ENCODE measurements at regions not wholly inside any gene's neighbourhood (a gene's known extent, or its start where the extent isn't known, plus 50 kb on each side); places are given as distances from the start of the nearest gene placed in this dataset.

DNA sequence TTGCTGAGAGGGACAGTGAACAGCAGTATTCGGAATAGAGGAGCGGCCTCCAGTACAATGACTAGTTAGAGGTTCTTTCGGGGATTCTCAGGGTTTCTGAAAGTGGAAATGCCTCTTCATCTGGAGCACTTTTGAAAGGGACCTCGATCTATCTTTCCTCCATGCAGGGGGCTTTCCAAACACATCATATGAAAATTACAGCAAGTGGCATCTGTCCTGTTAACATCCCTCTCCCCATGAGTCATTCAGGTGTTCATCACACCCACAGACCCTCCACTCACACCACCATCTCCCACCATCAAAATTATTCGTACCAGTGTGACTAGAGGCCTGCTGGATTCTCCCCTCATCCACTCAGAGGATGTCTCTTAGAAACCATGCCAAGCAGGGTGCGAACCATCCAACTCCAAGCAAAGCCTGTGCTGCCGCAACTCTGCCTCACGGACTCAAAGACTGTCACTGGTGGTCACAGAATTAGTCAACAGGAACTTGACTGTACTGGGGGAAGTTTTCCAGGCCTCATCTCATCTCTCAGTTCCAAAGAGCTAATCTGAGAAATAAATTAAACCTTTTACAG is 211.1 kb downstream of the MRPL39 start:
- no peaks in the 10 kb centered on the region for H4K20me1 ChIP-seq (ENCODE audit: control insufficient read depth, extremely low read depth, insufficient read depth, low read length)
- H3K27ac ChIP-seq (ENCODE audit: control insufficient read depth, insufficient read depth, low read length) = no peak overlapping the region
- no peak overlapping the region for H3K4me2 ChIP-seq (ENCODE audit: control insufficient read depth, extremely low read depth, insufficient read depth, low read depth, low read length)
- TF ChIP-seq, protein P1, sequence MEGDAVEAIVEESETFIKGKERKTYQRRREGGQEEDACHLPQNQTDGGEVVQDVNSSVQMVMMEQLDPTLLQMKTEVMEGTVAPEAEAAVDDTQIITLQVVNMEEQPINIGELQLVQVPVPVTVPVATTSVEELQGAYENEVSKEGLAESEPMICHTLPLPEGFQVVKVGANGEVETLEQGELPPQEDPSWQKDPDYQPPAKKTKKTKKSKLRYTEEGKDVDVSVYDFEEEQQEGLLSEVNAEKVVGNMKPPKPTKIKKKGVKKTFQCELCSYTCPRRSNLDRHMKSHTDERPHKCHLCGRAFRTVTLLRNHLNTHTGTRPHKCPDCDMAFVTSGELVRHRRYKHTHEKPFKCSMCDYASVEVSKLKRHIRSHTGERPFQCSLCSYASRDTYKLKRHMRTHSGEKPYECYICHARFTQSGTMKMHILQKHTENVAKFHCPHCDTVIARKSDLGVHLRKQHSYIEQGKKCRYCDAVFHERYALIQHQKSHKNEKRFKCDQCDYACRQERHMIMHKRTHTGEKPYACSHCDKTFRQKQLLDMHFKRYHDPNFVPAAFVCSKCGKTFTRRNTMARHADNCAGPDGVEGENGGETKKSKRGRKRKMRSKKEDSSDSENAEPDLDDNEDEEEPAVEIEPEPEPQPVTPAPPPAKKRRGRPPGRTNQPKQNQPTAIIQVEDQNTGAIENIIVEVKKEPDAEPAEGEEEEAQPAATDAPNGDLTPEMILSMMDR (optimal IDR thresholded peaks at IDR 0.05 in 1 of 3, IDR thresholded peaks at IDR 0.05 in 1 of 3, conservative IDR thresholded peaks at IDR 0.05 in 1 of 3; ENCODE audit: extremely low read depth in 1 of 3, insufficient read depth in 2 of 3, low read length in 3 of 3) = no peak
- no peak for TF ChIP-seq EZH2 (IDR thresholded peaks at IDR 0.05; ENCODE audit: low read length)
- no peak overlapping the region for H3K9ac ChIP-seq (ENCODE audit: control insufficient read depth, extremely low read depth, insufficient read depth, low read length)
- no peak overlapping the region for H2AFZ ChIP-seq (ENCODE audit: control insufficient read depth, low read length)
- no peaks in the 10 kb centered on the region for H3K9me3 ChIP-seq (ENCODE audit: control insufficient read depth, low read depth, low read length)
- dilution Hi-C loops (cut with MboI; ENCODE audit: extremely low pct_ligation_motif_present, low sequenced_read_pairs) = no loop called here
- no peaks in the 10 kb centered on the region for H3K27me3 ChIP-seq (ENCODE audit: control insufficient read depth, extremely low read depth, insufficient read depth, low read length)
- DNase-seq (ENCODE audit: low read depth, low spot score) (no peak), FAIRE-seq (no peak)
- no peak overlapping the region for H3K4me3 ChIP-seq (ENCODE audit: control insufficient read depth in 2 of 3, extremely low read depth in 1 of 3, insufficient read depth in 2 of 3, low read depth in 1 of 3, low read length in 3 of 3)
- H3K79me2 ChIP-seq (ENCODE audit: control insufficient read depth, insufficient read depth, low read length) = no peaks in the 10 kb centered on the region
- H3K4me1 ChIP-seq (ENCODE audit: control insufficient read depth, extremely low read depth, insufficient read depth, low read length) = no peaks in the 10 kb centered on the region
- no peaks in the 10 kb centered on the region for H3K9me1 ChIP-seq (ENCODE audit: control insufficient read depth, extremely low read depth, insufficient read depth, low read length)
- no peaks in the 10 kb centered on the region for H3K36me3 ChIP-seq (ENCODE audit: control insufficient read depth in 2 of 2, extremely low read depth in 1 of 2, insufficient read depth in 2 of 2, low read length in 2 of 2)

DNA sequence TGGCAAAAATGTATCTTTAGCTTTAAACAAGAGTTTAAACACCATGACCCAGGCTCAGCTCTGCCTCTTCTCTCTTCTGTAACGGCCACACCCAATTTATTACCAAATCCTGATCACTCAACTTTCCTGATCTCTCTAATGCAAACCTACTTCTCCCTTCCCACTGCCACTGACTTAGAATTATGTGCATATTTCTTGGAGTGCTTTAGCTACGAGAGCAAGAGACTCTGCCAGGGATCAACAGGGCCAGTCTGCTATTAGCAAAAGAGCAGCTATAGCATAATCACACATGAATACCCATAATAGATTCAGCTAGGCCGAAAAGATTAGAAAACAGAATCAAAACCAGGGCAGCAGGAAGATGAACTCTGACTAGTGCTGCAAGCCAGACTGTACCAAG is 215.5 kb downstream of the MRPL39 start:
- H4K20me1 ChIP-seq (ENCODE audit: control insufficient read depth, extremely low read depth, insufficient read depth, low read length) = no peaks in the 10 kb centered on the region
- no peak for FAIRE-seq

More for the DNA sequence above, 215.5 kb downstream of the MRPL39 start:
- Histone ChIP-seq H3K36me3 (ENCODE audit: control insufficient read depth in 2 of 2, extremely low read depth in 1 of 2, insufficient read depth in 2 of 2, low read length in 2 of 2) (no peaks in the 10 kb centered on the region), H3K9ac (ENCODE audit: control insufficient read depth, extremely low read depth, insufficient read depth, low read length) (no peak overlapping the region), H3K4me2 (ENCODE audit: control insufficient read depth, extremely low read depth, insufficient read depth, low read depth, low read length) (no peak overlapping the region), H3K4me3 (ENCODE audit: control insufficient read depth in 2 of 3, extremely low read depth in 1 of 3, insufficient read depth in 2 of 3, low read depth in 1 of 3, low read length in 3 of 3) (no peak overlapping the region), H3K4me1 (ENCODE audit: control insufficient read depth, extremely low read depth, insufficient read depth, low read length) (no peaks in the 10 kb centered on the region), H3K9me3 (ENCODE audit: control insufficient read depth, low read depth, low read length) (no peaks in the 10 kb centered on the region), H3K27ac (ENCODE audit: control insufficient read depth, insufficient read depth, low read length) (no peak overlapping the region), H3K27me3 (ENCODE audit: control insufficient read depth, extremely low read depth, insufficient read depth, low read length) (no peaks in the 10 kb centered on the region), H2AFZ (ENCODE audit: control insufficient read depth, low read length) (no peak overlapping the region), H3K79me2 (ENCODE audit: control insufficient read depth, insufficient read depth, low read length) (no peaks in the 10 kb centered on the region), H3K9me1 (ENCODE audit: control insufficient read depth, extremely low read depth, insufficient read depth, low read length) (no peaks in the 10 kb centered on the region)
- no peak for DNase-seq (ENCODE audit: low read depth, low spot score)
- dilution Hi-C loops (cut with MboI; ENCODE audit: extremely low pct_ligation_motif_present, low sequenced_read_pairs) = no loop called here
- TF ChIP-seq, protein P1 (optimal IDR thresholded peaks at IDR 0.05 in 1 of 3, IDR thresholded peaks at IDR 0.05 in 1 of 3, conservative IDR thresholded peaks at IDR 0.05 in 1 of 3; ENCODE audit: extremely low read depth in 1 of 3, insufficient read depth in 2 of 3, low read length in 3 of 3) = no peak
- no peak for TF ChIP-seq EZH2 (IDR thresholded peaks at IDR 0.05; ENCODE audit: low read length)

Measured in keratinocyte (primary cell).